NT2/D1 (cell line): ENCODE measurements at regions not wholly inside any gene's neighbourhood (a gene's known extent, or its start where the extent isn't known, plus 50 kb on each side); places are given as distances from the start of the nearest gene placed in this dataset.

Source experiments
- YY1 ChIP-seq: IDR thresholded peaks from 2 replicates; pipeline ENCODE4 v1.6.1; 2011; ENCODE audit not compliant: insufficient read length, insufficient read depth
- ZNF274 ChIP-seq: IDR thresholded peaks from 2 replicates; pipeline ENCODE4 v1.6.1; 2011; ENCODE audit warnings: mild to moderate bottlenecking, low read depth, low read length

GRCh38 chr1:11377001-11377583, 101.9 kb upstream of the DISP3 start:
- TF ChIP-seq ZNF274 (no peak), YY1 (no peak)
